H1 (cell line): ENCODE measurements at regions not wholly inside any gene's neighbourhood (a gene's known extent, or its start where the extent isn't known, plus 50 kb on each side); places are given as distances from the start of the nearest gene placed in this dataset.

Experiments used
- CHD7 ChIP-seq: fragments of 300-600 bp; sonication (generic); IDR thresholded peaks from 2 replicates; pipeline ENCODE4 v1.7.1; 2012; ENCODE audit warnings: low read length, moderate library complexity, mild to moderate bottlenecking, inconsistent platforms; ENCODE audit not compliant: insufficient replicate concordance
- KDM5A ChIP-seq: fragments of 200-600 bp; IDR thresholded peaks from 2 replicates; pipeline ENCODE4 v1.7.1; 2012; ENCODE audit warnings: mild to moderate bottlenecking, low read length, inconsistent platforms, mixed read lengths

GRCh38 chr7:25517906-25518305, 289.6 kb upstream of the NPVF start (continued):
- TF ChIP-seq CHD7 (no peak), KDM5A (no peak)
- TF ChIP-seq, all 59 proteins: peak for 0
